ENCODE measurements at regions not wholly inside any gene's neighbourhood (a gene's known extent, or its start where the extent isn't known, plus 50 kb on each side); places are given as distances from the start of the nearest gene placed in this dataset.

DNA sequence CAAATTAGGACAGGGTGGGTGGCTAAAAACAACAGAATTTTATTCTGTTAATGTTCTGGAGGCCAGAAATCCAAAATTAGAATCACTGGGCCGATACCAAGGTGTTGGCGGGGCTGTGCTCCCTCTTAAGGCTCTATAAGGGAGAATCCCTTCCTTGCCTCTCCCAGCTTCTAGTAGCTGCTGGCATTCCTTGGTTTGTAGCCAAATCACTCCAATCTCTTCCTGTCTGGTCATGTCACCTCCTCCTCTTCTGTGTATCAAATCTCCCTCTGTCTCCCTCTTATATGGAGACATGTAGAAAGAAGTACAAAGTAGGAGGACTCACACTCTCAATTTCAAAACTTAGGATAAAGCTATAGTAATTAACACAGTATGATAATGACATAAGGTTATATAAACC, 102.9 kb upstream of the SIRPA start:
- Histone ChIP-seq H3K79me2 (ENCODE audit: insufficient read depth, low read length) (no peaks in the 10 kb centered on the region), H3F3A (ENCODE audit: insufficient read depth) (no peaks in the 10 kb centered on the region), H3K9me2 (replicated peaks; ENCODE audit: insufficient read depth, low read length) (no peaks in the 10 kb centered on the region), H3K27me3 (ENCODE audit: low read length) (no peaks in the 10 kb centered on the region), H4K20me1 (ENCODE audit: low read depth, low read length) (no peaks in the 10 kb centered on the region), H3K9me3 (ENCODE audit: insufficient read depth, low read length) (no peaks in the 10 kb centered on the region), H3K27ac (ENCODE audit: low read depth, low read length) (no peak overlapping the region), H3K36me3 (ENCODE audit: low read length) (no peaks in the 10 kb centered on the region), H3K4me2 (ENCODE audit: low read depth, low read length, poor library complexity, severe bottlenecking) (no peak overlapping the region), H2AFZ (ENCODE audit: low read depth, low read length, severe bottlenecking) (no peak overlapping the region), H3K4me3 (ENCODE audit: insufficient read depth, low read length, poor library complexity, severe bottlenecking) (no peak overlapping the region), H3K9ac (ENCODE audit: low read length) (no peak overlapping the region)
- TF ChIP-seq, protein P1, sequence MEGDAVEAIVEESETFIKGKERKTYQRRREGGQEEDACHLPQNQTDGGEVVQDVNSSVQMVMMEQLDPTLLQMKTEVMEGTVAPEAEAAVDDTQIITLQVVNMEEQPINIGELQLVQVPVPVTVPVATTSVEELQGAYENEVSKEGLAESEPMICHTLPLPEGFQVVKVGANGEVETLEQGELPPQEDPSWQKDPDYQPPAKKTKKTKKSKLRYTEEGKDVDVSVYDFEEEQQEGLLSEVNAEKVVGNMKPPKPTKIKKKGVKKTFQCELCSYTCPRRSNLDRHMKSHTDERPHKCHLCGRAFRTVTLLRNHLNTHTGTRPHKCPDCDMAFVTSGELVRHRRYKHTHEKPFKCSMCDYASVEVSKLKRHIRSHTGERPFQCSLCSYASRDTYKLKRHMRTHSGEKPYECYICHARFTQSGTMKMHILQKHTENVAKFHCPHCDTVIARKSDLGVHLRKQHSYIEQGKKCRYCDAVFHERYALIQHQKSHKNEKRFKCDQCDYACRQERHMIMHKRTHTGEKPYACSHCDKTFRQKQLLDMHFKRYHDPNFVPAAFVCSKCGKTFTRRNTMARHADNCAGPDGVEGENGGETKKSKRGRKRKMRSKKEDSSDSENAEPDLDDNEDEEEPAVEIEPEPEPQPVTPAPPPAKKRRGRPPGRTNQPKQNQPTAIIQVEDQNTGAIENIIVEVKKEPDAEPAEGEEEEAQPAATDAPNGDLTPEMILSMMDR (IDR thresholded peaks at IDR 0.05; ENCODE audit: insufficient read depth, low read length, poor library complexity, severe bottlenecking): no peak
- no peak for TF ChIP-seq EZH2phosphoT487 (conservative IDR thresholded peaks at IDR 0.05; ENCODE audit: low read length)

- no peaks in the 10 kb centered on the region for H3F3A ChIP-seq (ENCODE audit: insufficient read depth)
- no peaks in the 10 kb centered on the region for H3K27me3 ChIP-seq (ENCODE audit: low read length)
- no peak overlapping the region for H3K9ac ChIP-seq (ENCODE audit: low read length)
- H3K36me3 ChIP-seq (ENCODE audit: low read length): no peaks in the 10 kb centered on the region
- no peak overlapping the region for H3K27ac ChIP-seq (ENCODE audit: low read depth, low read length)
- no peaks in the 10 kb centered on the region for H3K9me2 ChIP-seq (replicated peaks; ENCODE audit: insufficient read depth, low read length)
- no peak overlapping the region for H3K4me3 ChIP-seq (ENCODE audit: insufficient read depth, low read length, poor library complexity, severe bottlenecking)
- H3K9me3 ChIP-seq (ENCODE audit: insufficient read depth, low read length): no peaks in the 10 kb centered on the region
- H2AFZ ChIP-seq (ENCODE audit: low read depth, low read length, severe bottlenecking): no peak overlapping the region
- no peaks in the 10 kb centered on the region for H4K20me1 ChIP-seq (ENCODE audit: low read depth, low read length)
- no peak for TF ChIP-seq EZH2phosphoT487 (conservative IDR thresholded peaks at IDR 0.05; ENCODE audit: low read length)
- TF ChIP-seq, protein P1 (IDR thresholded peaks at IDR 0.05; ENCODE audit: insufficient read depth, low read length, poor library complexity, severe bottlenecking): no peak
- H3K79me2 ChIP-seq (ENCODE audit: insufficient read depth, low read length): no peaks in the 10 kb centered on the region
- H3K4me2 ChIP-seq (ENCODE audit: low read depth, low read length, poor library complexity, severe bottlenecking): no peak overlapping the region
Measured at GRCh38 chr20:1790386-1790785, 104.8 kb upstream of the SIRPA start.

DNA sequence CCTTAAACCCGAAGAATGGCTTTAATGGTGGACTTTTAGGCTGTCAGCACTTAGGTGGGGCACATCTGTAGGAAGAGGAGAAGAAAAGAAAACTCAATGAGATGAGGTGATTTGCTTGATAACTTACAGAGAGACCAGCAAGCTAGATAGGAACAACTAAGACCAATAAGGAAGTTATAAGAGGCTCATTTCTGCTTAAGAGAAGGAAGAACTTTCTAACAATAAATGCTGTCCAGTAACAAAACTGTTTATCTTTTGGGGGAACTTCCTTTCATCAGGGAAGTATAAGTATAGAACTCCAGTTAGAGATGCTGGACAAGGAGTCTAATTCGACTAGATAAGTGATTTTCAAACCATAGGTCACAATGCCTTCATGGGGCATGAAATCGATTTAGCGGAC, 107.2 kb upstream of the SIRPA start:
- Histone ChIP-seq H3K4me3 (ENCODE audit: insufficient read depth, low read length, poor library complexity, severe bottlenecking) (no peak overlapping the region), H3K9me3 (ENCODE audit: insufficient read depth, low read length) (no peaks in the 10 kb centered on the region), H3K36me3 (ENCODE audit: low read length) (no peaks in the 10 kb centered on the region), H3K27ac (ENCODE audit: low read depth, low read length) (no peak overlapping the region), H3K9ac (ENCODE audit: low read length) (no peak overlapping the region), H4K20me1 (ENCODE audit: low read depth, low read length) (no peaks in the 10 kb centered on the region), H3K27me3 (ENCODE audit: low read length) (no peaks in the 10 kb centered on the region), H3K79me2 (ENCODE audit: insufficient read depth, low read length) (no peaks in the 10 kb centered on the region), H2AFZ (ENCODE audit: low read depth, low read length, severe bottlenecking) (no peak overlapping the region), H3K4me2 (ENCODE audit: low read depth, low read length, poor library complexity, severe bottlenecking) (no peak overlapping the region), H3K9me2 (replicated peaks; ENCODE audit: insufficient read depth, low read length) (no peaks in the 10 kb centered on the region), H3F3A (ENCODE audit: insufficient read depth) (no peaks in the 10 kb centered on the region)
- TF ChIP-seq, protein P1 (IDR thresholded peaks at IDR 0.05; ENCODE audit: insufficient read depth, low read length, poor library complexity, severe bottlenecking): no peak
- TF ChIP-seq EZH2phosphoT487 (conservative IDR thresholded peaks at IDR 0.05; ENCODE audit: low read length): no peak
